Gastrocnemius medialis (tissue), 4 donors: ENCODE measurements at regions not wholly inside any gene's neighbourhood (a gene's known extent, or its start where the extent isn't known, plus 50 kb on each side); places are given as distances from the start of the nearest gene placed in this dataset.

Source experiments
- CTCF ChIP-seq, 5 experiments: fragments of 450-650 bp in 3 of 5; fragments of 200-600 bp in 2 of 5; sonication (generic) in 2 of 5; IDR thresholded peaks in 4 of 5; conservative IDR thresholded peaks in 1 of 5; 1 replicate in 4 of 5; 2 replicates in 1 of 5; pipeline ENCODE4 v1.5.1; 2016 to 2019; ENCODE audit warnings: antibody characterized with exemption in 5 of 5, mild to moderate bottlenecking in 3 of 5, moderate library complexity in 3 of 5
- POLR2A ChIP-seq, 2 donors: fragments of 450-650 bp; IDR thresholded peaks; one replicate each; pipeline ENCODE4 v1.6.1; 2017; ENCODE audit warnings: antibody characterized with exemption in 2 of 2, mild to moderate bottlenecking in 2 of 2, moderate library complexity in 2 of 2

GRCh38 chr7:19421861-19422260, 276.6 kb upstream of the FERD3L start:
- no peak for TF ChIP-seq CTCF (IDR thresholded peaks at IDR 0.05 in 4 of 5, conservative IDR thresholded peaks at IDR 0.05 in 1 of 5)
- no peak for TF ChIP-seq POLR2A (IDR thresholded peaks at IDR 0.05)
